H9 (cell line): ENCODE measurements at regions not wholly inside any gene's neighbourhood (a gene's known extent, or its start where the extent isn't known, plus 50 kb on each side); places are given as distances from the start of the nearest gene placed in this dataset.

Experiments
- DNase-seq: peaks from one replicate; pipeline ENCODE4 v3.0.0-alpha.2; 2017
- H2AFZ ChIP-seq: one replicate; pipeline ENCODE4 v1.6.1; 2013; ENCODE audit warnings: mild to moderate bottlenecking, low read length, control low read depth, moderate library complexity
- H2AK5ac ChIP-seq: 2 replicates; pipeline ENCODE4 v1.6.1; 2013; ENCODE audit warnings: low read length, control low read depth, mixed read lengths; ENCODE audit not compliant: insufficient read length
- H2BK120ac ChIP-seq: one replicate; pipeline ENCODE4 v1.6.1; 2013; ENCODE audit warnings: low read depth, mild to moderate bottlenecking, low read length, control low read depth, inconsistent platforms; ENCODE audit not compliant: poor library complexity, severe bottlenecking
- H2BK12ac ChIP-seq: 2 replicates; pipeline ENCODE4 v1.6.1; 2013; ENCODE audit warnings: low read length, control low read depth, mixed read lengths, low read depth; ENCODE audit not compliant: insufficient read length
- H2BK15ac ChIP-seq: 2 replicates; pipeline ENCODE4 v1.6.1; 2013; ENCODE audit warnings: low read depth, low read length, control low read depth
- H2BK20ac ChIP-seq: one replicate; pipeline ENCODE4 v1.6.1; 2013; ENCODE audit warnings: low read depth, mild to moderate bottlenecking, low read length, control low read depth, inconsistent platforms; ENCODE audit not compliant: poor library complexity, severe bottlenecking
- H2BK5ac ChIP-seq: 2 replicates; pipeline ENCODE4 v1.6.1; 2013; ENCODE audit warnings: low read length, control low read depth, mixed read lengths; ENCODE audit not compliant: insufficient read length
- H3K14ac ChIP-seq: 2 replicates; pipeline ENCODE4 v1.6.1; 2013; ENCODE audit warnings: low read length, control low read depth; ENCODE audit not compliant: insufficient read depth
- H3K18ac ChIP-seq: 2 replicates; pipeline ENCODE4 v1.6.1; 2013; ENCODE audit warnings: low read depth, mild to moderate bottlenecking, mixed read lengths, low read length, control low read depth; ENCODE audit not compliant: insufficient read length
- H3K23ac ChIP-seq: 2 replicates; pipeline ENCODE4 v1.6.1; 2013; ENCODE audit warnings: low read length, control low read depth, mixed read lengths, low read depth; ENCODE audit not compliant: insufficient read length
- H3K23me2 ChIP-seq: 2 replicates; pipeline ENCODE4 v1.6.1; 2013; ENCODE audit warnings: low read depth, mild to moderate bottlenecking, mixed read lengths, low read length, control low read depth; ENCODE audit not compliant: insufficient read length, poor library complexity, severe bottlenecking
- H3K27ac ChIP-seq: 2 replicates; pipeline ENCODE4 v1.5.1; 2013; ENCODE audit warnings: low read length, control low read depth, mixed read lengths, low read depth; ENCODE audit not compliant: insufficient read length
- H3K27me3 ChIP-seq: 2 replicates; pipeline ENCODE4 v1.6.1; 2013; ENCODE audit warnings: low read length, control low read depth, inconsistent platforms; ENCODE audit not compliant: insufficient read depth
- H3K4ac ChIP-seq: 2 replicates; pipeline ENCODE4 v1.6.1; 2013; ENCODE audit warnings: low read depth, mild to moderate bottlenecking, control low read depth, inconsistent platforms, low read length, moderate library complexity
- H3K4me1 ChIP-seq: 2 replicates; pipeline ENCODE4 v1.6.1; 2013; ENCODE audit warnings: low read length, control low read depth, inconsistent platforms; ENCODE audit not compliant: insufficient read depth
- H3K4me2 ChIP-seq: 2 replicates; pipeline ENCODE4 v1.6.1; 2013; ENCODE audit warnings: low read length, control low read depth, mixed read lengths; ENCODE audit not compliant: insufficient read length, insufficient read depth
- H3K56ac ChIP-seq: 2 replicates; pipeline ENCODE4 v1.6.1; 2013; ENCODE audit warnings: low read depth, mild to moderate bottlenecking, mixed read lengths, low read length, control low read depth; ENCODE audit not compliant: insufficient read length
- H3K79me1 ChIP-seq: 2 replicates; pipeline ENCODE4 v1.6.1; 2013; ENCODE audit warnings: low read depth, mild to moderate bottlenecking, moderate library complexity, low read length, control low read depth, inconsistent platforms; ENCODE audit not compliant: insufficient read depth, poor library complexity, severe bottlenecking
- H3K79me2 ChIP-seq: 2 replicates; pipeline ENCODE4 v1.6.1; 2013; ENCODE audit warnings: low read length, control low read depth, inconsistent platforms; ENCODE audit not compliant: insufficient read depth
- H3K9ac ChIP-seq: 2 replicates; pipeline ENCODE4 v1.6.1; 2013; ENCODE audit warnings: low read length, control low read depth, mixed read lengths; ENCODE audit not compliant: insufficient read length; ENCODE audit errors: extremely low read depth
- H3K9me3 ChIP-seq: one replicate; pipeline ENCODE4 v1.6.1; 2013; ENCODE audit warnings: low read depth, low read length, inconsistent platforms; ENCODE audit not compliant: control insufficient read depth
- H3T11ph ChIP-seq: one replicate; pipeline ENCODE4 v1.6.1; 2013; ENCODE audit warnings: mild to moderate bottlenecking, low read length, control low read depth, inconsistent platforms
- H4K20me1 ChIP-seq: one replicate; pipeline ENCODE4 v1.6.1; 2013; ENCODE audit not compliant: control insufficient read depth, insufficient read length, insufficient read depth
- H4K5ac ChIP-seq: 2 replicates; pipeline ENCODE4 v1.6.1; 2013; ENCODE audit warnings: low read depth, mild to moderate bottlenecking, mixed read lengths, low read length, control low read depth; ENCODE audit not compliant: insufficient read length
- H4K8ac ChIP-seq: replicated peaks from 2 replicates; pipeline ENCODE4 v1.6.1; 2013; ENCODE audit warnings: low read length, control low read depth, mixed read lengths, low read depth; ENCODE audit not compliant: insufficient read length
- H4K91ac ChIP-seq: 2 replicates; pipeline ENCODE4 v1.6.1; 2013; ENCODE audit warnings: low read depth, mild to moderate bottlenecking, moderate library complexity, mixed read lengths, low read length, control low read depth; ENCODE audit not compliant: insufficient read length
- H3K27ac Mint-ChIP-seq, 3 experiments: 2 replicates in 2 of 3; 3 replicates in 1 of 3; pipeline ENCODE4 v1.8.0; 2020 to 2021; ENCODE audit warnings: mixed read lengths in 3 of 3, mild to moderate bottlenecking in 1 of 3, moderate library complexity in 1 of 3
- H3K27me3 Mint-ChIP-seq: 2 replicates; pipeline ENCODE4 v1.8.0; 2021; ENCODE audit warnings: low read depth, mild to moderate bottlenecking, moderate library complexity, mixed read lengths
- H3K36me3 Mint-ChIP-seq, 3 experiments: 2 replicates in 2 of 3; 3 replicates in 1 of 3; pipeline ENCODE4 v1.8.0; 2020 to 2021; ENCODE audit warnings: low read depth in 3 of 3, mixed read lengths in 3 of 3; ENCODE audit not compliant: insufficient read depth in 1 of 3
- H3K4me1 Mint-ChIP-seq, 2 experiments: 2 replicates each; pipeline ENCODE4 v1.8.0; 2020; ENCODE audit warnings: mixed read lengths in 2 of 2
- H3K4me3 Mint-ChIP-seq, 2 experiments: 2 replicates in 1 of 2; 3 replicates in 1 of 2; pipeline ENCODE4 v1.8.0; 2020 to 2021; ENCODE audit warnings: mild to moderate bottlenecking in 2 of 2, mixed read lengths in 2 of 2, moderate library complexity in 1 of 2
- H3K9me3 Mint-ChIP-seq, 2 experiments: 2 replicates in 1 of 2; 3 replicates in 1 of 2; pipeline ENCODE4 v1.8.0; 2020; ENCODE audit warnings: mild to moderate bottlenecking in 2 of 2, mixed read lengths in 2 of 2, moderate library complexity in 1 of 2
- WGBS: extraction: QIAGEN DNeasy Blood & Tissue Kit; methylation state at CpG from one replicate; pipeline ENCODE4 v1.1.7; 2013; ENCODE audit warnings: missing lambda C conversion rate, low lambda C conversion rate, mixed read lengths; ENCODE audit not compliant: insufficient read length; ENCODE audit errors: extremely low coverage; 5-methylcytosine and 5-hydroxymethylcytosine counted together
- TF ChIP-seq, protein P1 (sequence below): fragments of 200-600 bp; sonication (generic); conservative IDR thresholded peaks from 3 replicates; pipeline ENCODE4 v1.8.0; 2021; ENCODE audit warnings: antibody characterized with exemption, mild to moderate bottlenecking

DNA sequence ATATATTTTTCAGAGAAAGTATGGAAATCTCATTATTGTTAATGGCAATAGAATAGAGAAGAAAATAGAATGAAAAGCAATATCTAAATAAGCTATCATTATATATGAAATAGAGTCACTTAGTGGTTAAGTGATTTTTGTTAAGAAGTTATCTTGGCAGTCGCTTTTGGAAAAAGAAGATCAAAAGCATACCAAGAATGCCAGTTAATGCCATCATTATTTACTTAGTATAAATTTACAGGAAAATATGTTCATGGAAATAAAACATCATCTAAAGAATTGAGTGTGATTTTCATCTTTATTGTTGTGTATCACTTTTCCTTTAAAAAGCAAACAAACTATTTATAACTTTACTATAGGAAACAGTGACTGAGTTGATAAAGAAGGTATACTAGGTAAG, 85.3 kb upstream of the GPR101 start:
- H3K9ac ChIP-seq = no peak overlapping the region
- no peaks in the 10 kb centered on the region for H3K23me2 ChIP-seq
- no peak overlapping the region for H2BK12ac ChIP-seq
- H3K27ac Mint-ChIP-seq = no peak overlapping the region
- H2BK120ac ChIP-seq = no peak overlapping the region
- no peak overlapping the region for H4K8ac ChIP-seq
- no peak overlapping the region for H2BK15ac ChIP-seq
- no peak overlapping the region for H3K27ac ChIP-seq
- H4K91ac ChIP-seq = no peak overlapping the region
- no peak overlapping the region for H4K5ac ChIP-seq
- H2AK5ac ChIP-seq = no peak overlapping the region
- no peak overlapping the region for H2BK5ac ChIP-seq
- no peak overlapping the region for H3T11ph ChIP-seq
- no peak overlapping the region for H2AFZ ChIP-seq
- no peaks in the 10 kb centered on the region for H3K4me1 ChIP-seq
- H3K56ac ChIP-seq = no peak overlapping the region
- no peaks in the 10 kb centered on the region for H3K27me3 Mint-ChIP-seq
- no peak overlapping the region for H3K4me2 ChIP-seq
- H3K18ac ChIP-seq = no peak overlapping the region
- no CpG with 5 or more reads among the region's 1 CpG for WGBS
- H3K4ac ChIP-seq = no peak overlapping the region
- TF ChIP-seq, protein P1, sequence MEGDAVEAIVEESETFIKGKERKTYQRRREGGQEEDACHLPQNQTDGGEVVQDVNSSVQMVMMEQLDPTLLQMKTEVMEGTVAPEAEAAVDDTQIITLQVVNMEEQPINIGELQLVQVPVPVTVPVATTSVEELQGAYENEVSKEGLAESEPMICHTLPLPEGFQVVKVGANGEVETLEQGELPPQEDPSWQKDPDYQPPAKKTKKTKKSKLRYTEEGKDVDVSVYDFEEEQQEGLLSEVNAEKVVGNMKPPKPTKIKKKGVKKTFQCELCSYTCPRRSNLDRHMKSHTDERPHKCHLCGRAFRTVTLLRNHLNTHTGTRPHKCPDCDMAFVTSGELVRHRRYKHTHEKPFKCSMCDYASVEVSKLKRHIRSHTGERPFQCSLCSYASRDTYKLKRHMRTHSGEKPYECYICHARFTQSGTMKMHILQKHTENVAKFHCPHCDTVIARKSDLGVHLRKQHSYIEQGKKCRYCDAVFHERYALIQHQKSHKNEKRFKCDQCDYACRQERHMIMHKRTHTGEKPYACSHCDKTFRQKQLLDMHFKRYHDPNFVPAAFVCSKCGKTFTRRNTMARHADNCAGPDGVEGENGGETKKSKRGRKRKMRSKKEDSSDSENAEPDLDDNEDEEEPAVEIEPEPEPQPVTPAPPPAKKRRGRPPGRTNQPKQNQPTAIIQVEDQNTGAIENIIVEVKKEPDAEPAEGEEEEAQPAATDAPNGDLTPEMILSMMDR = no peak
- no peak overlapping the region for H2BK20ac ChIP-seq
- H3K27me3 ChIP-seq = no peaks in the 10 kb centered on the region
- no peak overlapping the region for H3K4me3 Mint-ChIP-seq
- no peak overlapping the region for H3K23ac ChIP-seq
- peaks cover 5 to 17% (median 7%) of the 10 kb centered on the region in 3 experiments; a peak in 6 of 7 replicates for H3K36me3 Mint-ChIP-seq
- no peaks in the 10 kb centered on the region for H3K79me1 ChIP-seq
- no peaks in the 10 kb centered on the region for H3K4me1 Mint-ChIP-seq
- DNase-seq = no peak
- H4K20me1 ChIP-seq = no peaks in the 10 kb centered on the region
- no peak overlapping the region for H3K14ac ChIP-seq
- no peaks in the 10 kb centered on the region for H3K79me2 ChIP-seq
- H3K9me3 Mint-ChIP-seq = peaks cover 54 to 76% of the 10 kb centered on the region in 2 experiments
- peaks cover 25% of the 10 kb centered on the region for H3K9me3 ChIP-seq
